Esophagus squamous epithelium (tissue), 5 donors: ENCODE measurements at regions not wholly inside any gene's neighbourhood (a gene's known extent, or its start where the extent isn't known, plus 50 kb on each side); places are given as distances from the start of the nearest gene placed in this dataset.

Experiments used
- DNase-seq: peaks from one replicate; lab custom pipeline; 2025; lab: John Stamatoyannopoulos, UW
- H3K27ac ChIP-seq, 4 donors: fragments of 200-600 bp; sonication (generic); one replicate each; pipeline ENCODE4 v1.5.1; 2016 to 2019; ENCODE audit warnings: mild to moderate bottlenecking in 1 of 4
- H3K27me3 ChIP-seq, 4 donors: fragments of 200-600 bp; sonication (generic); 1 replicate in 3 of 4; 2 replicates in 1 of 4; pipeline versions ENCODE4 v1.5.1 to v1.6.0; 2017 to 2021; ENCODE audit warnings: antibody characterized with exemption in 1 of 4
- H3K36me3 ChIP-seq, 3 donors: fragments of 200-600 bp; sonication (generic); one replicate each; pipeline ENCODE4 v1.5.1; 2016 to 2019
- H3K4me1 ChIP-seq, 3 donors: fragments of 200-600 bp; sonication (generic); one replicate each; pipeline ENCODE4 v1.5.1; 2017 to 2019
- H3K4me3 ChIP-seq, 4 donors: fragments of 200-600 bp; sonication (generic); 1 replicate in 3 of 4; 2 replicates in 1 of 4; pipeline ENCODE4 v1.5.1; 2016 to 2019; ENCODE audit warnings: mild to moderate bottlenecking in 2 of 4, moderate library complexity in 1 of 4
- H3K9me3 ChIP-seq, 3 donors: fragments of 200-600 bp; sonication (generic); one replicate each; pipeline ENCODE4 v1.5.1; 2016 to 2019
- POLR2A ChIP-seq, 4 donors: fragments of 450-650 bp; IDR thresholded peaks; one replicate each; pipeline ENCODE4 v1.6.1; 2017; ENCODE audit warnings: antibody characterized with exemption in 4 of 4, mild to moderate bottlenecking in 4 of 4, moderate library complexity in 3 of 4
- WGBS, 2 donors: methylation state at CpG; one replicate each; pipeline ENCODE4 v1.1.5; 2018; 5-methylcytosine and 5-hydroxymethylcytosine counted together
- intact Hi-C: fragments of 100-400 bp; cut with DNase I; formaldehyde crosslinking; loops from one replicate; pipeline ENCODE4 v1.15.0; 2022
- TF ChIP-seq, protein P1 (sequence below), 6 experiments: fragments of 450-650 bp in 4 of 6; fragments of 200-600 bp in 2 of 6; sonication (generic) in 2 of 6; IDR thresholded peaks; one replicate each; pipeline ENCODE4 v1.5.1; 2016 to 2019; ENCODE audit warnings: antibody characterized with exemption in 6 of 6, mild to moderate bottlenecking in 4 of 6, moderate library complexity in 4 of 6
- donor health status: DM: yes; HTN: yes; CAD: no.

DNA sequence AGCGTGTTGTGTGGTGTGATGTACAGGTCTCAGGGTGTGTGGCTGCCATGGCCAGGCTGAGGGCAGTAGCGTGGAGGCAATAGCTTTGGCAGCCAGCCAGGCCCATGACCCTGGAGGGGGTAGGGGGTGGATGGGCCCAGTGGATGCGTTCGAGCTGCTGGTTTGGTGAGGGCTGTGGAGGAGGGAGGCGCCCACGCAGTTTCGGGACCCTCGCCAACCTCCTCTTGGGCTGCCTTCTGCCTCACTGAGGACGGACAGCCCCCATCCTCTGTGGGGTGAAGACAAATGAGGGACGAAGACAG lies 238.6 kb upstream of the GSE1 start:
- Histone ChIP-seq H3K9me3 (no peaks in the 10 kb centered on the region), H3K36me3 (no peaks in the 10 kb centered on the region), H3K27me3 (peaks cover 0 to 4% (median 0%) of the 10 kb centered on the region in 4 donors), H3K4me3 (no peak overlapping the region), H3K27ac (no peak overlapping the region), H3K4me1 (peaks cover 40 to 100% (median 48%) of the 10 kb centered on the region in 3 donors)
- WGBS, 2 donors = 49 to 100% methylated on average over 3 to 7 of the region's 10 CpGs
- DNase-seq = no peak
- intact Hi-C loops = no loop called here
- TF ChIP-seq, protein P1, sequence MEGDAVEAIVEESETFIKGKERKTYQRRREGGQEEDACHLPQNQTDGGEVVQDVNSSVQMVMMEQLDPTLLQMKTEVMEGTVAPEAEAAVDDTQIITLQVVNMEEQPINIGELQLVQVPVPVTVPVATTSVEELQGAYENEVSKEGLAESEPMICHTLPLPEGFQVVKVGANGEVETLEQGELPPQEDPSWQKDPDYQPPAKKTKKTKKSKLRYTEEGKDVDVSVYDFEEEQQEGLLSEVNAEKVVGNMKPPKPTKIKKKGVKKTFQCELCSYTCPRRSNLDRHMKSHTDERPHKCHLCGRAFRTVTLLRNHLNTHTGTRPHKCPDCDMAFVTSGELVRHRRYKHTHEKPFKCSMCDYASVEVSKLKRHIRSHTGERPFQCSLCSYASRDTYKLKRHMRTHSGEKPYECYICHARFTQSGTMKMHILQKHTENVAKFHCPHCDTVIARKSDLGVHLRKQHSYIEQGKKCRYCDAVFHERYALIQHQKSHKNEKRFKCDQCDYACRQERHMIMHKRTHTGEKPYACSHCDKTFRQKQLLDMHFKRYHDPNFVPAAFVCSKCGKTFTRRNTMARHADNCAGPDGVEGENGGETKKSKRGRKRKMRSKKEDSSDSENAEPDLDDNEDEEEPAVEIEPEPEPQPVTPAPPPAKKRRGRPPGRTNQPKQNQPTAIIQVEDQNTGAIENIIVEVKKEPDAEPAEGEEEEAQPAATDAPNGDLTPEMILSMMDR (IDR thresholded peaks at IDR 0.05) = no peak
- TF ChIP-seq POLR2A (IDR thresholded peaks at IDR 0.05) = no peak

DNA sequence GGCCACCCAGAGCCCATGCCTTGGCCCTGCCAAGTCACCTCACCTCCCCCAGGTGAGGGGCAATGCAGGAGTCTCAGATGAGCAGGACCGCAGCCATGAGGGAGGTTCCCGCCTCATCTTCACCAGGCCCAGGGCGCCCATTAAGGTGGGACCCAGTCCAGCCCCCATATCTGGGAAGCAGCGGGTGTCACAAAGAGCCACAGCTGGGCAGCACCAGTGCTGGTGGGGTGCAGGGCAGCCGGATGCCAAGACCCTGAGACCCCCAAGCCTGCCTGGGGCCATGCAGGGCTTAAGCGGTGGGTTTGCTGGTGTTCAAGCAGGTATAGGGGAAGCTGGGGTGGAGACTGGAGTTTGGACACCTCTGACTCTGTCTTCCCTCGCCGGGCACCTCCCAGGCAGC lies 237.8 kb upstream of the GSE1 start:
- H3K4me3 ChIP-seq = no peak overlapping the region
- no peak for DNase-seq
- H3K36me3 ChIP-seq = no peaks in the 10 kb centered on the region
- no peaks in the 10 kb centered on the region for H3K9me3 ChIP-seq
- peak overlapping the region in 2 of 4 donors; percentile 42 to 75 for H3K27ac ChIP-seq
- H3K4me1 ChIP-seq = peaks cover 37 to 100% (median 41%) of the 10 kb centered on the region in 3 donors
- peaks cover 0 to 4% (median 0%) of the 10 kb centered on the region in 4 donors for H3K27me3 ChIP-seq
- WGBS, 2 donors = 40% methylated on average over 1 of the region's 8 CpGs; no CpG with 5 or more reads in 1 of the 2 donors
- TF ChIP-seq POLR2A (IDR thresholded peaks at IDR 0.05) = no peak
- TF ChIP-seq, protein P1 (IDR thresholded peaks at IDR 0.05) = no peak
- intact Hi-C loops = no loop called here

DNA sequence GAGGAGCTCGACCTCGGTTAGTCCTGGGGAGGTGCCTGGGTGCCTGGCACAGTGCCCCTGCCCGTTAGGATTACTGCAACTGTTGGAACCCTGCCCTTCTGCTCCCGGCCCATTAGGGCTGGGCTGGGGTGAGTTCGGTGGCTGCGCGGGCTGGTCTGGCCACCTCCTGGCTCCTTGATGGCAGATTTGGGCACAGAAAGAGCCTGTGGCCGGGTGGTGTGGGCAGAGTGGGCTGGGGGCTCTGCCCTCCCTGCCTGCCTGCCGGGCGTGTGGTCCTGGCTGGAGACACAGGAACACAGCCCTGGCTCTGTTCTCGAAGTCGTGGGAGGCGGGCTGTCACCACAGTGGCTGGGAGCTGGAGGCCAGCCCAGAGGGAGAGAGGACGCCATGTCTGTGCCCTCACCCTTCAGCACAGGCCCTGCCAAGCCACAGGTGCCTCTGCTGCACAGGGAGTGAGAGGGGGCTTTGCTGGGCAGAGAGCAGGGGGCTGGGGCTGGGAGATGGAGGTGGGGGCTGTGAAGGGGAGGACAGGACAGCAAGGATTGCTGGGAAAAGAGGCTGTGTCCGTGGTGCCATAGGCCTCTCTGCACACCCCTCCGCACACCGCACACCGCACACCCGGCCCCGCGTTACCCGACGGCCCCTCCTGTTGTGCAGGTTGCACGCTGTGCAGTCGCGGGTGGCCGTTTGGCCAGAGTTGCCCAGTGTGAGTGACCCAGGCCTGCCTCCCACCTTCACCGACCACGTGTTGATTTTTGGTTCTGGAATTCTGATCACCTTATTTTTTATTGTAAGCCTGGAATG lies 236.6 kb upstream of the GSE1 start:
- no peak for TF ChIP-seq POLR2A (IDR thresholded peaks at IDR 0.05)
- TF ChIP-seq, protein P1 (IDR thresholded peaks at IDR 0.05) = no peak
- H3K36me3 ChIP-seq = no peaks in the 10 kb centered on the region
- H3K4me3 ChIP-seq = peak overlapping the region in 1 of 4 donors; percentile 29
- intact Hi-C loops = no loop called here
- WGBS, 2 donors = 81 to 87% methylated on average over 14 to 17 of the region's 29 CpGs
- H3K27ac ChIP-seq = peak overlapping the region; percentile 42 to 75 (median 63)
- H3K9me3 ChIP-seq = no peaks in the 10 kb centered on the region
- H3K4me1 ChIP-seq = peaks cover 25 to 91% (median 37%) of the 10 kb centered on the region in 3 donors
- H3K27me3 ChIP-seq = peaks cover 0 to 4% (median 0%) of the 10 kb centered on the region in 4 donors
- no peak for DNase-seq

DNA sequence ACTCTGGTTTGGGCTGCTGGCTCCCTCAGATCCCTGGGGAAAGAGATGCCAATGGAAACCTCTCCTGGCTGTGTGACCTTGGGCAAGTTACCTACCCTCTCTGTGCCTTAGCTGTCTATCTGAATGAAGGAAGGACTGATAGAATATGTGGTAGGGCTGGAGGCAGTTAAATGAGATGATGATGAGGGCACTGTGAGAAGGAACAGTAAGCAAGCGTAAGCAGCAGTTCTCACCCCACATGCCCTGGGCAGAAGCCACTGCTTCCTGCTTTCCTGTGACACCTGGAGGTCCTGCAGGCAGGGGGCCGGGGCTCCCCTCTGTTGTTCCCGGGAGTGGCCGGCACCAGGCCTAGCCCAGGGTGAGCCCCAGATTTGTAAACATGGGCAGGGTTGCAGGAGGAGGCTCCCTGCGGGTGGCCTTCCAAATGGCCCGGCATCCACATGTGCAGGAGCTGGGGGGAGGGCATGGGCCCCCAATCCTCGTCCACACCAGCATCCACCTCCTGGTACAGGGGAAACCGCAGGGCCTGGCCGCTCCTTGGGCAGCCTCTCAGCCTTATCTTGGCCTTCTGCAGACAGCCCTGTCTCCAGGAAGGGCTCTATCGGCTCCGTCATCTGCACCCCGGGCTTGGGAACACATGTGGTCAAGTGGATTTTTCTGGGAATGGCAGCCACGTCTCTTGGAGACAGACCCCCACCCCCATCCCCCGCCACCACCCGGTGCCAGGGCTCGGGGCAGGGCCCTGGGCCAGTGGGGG lies 235.6 kb upstream of the GSE1 start:
- H3K27ac ChIP-seq = no peak overlapping the region
- TF ChIP-seq POLR2A (IDR thresholded peaks at IDR 0.05) = no peak
- TF ChIP-seq, protein P1 (IDR thresholded peaks at IDR 0.05) = no peak
- H3K9me3 ChIP-seq = no peaks in the 10 kb centered on the region
- intact Hi-C loops = no loop called here
- no peak overlapping the region for H3K4me3 ChIP-seq
- DNase-seq = no peak
- H3K27me3 ChIP-seq = peaks cover 0 to 4% (median 0%) of the 10 kb centered on the region in 4 donors
- H3K36me3 ChIP-seq = no peaks in the 10 kb centered on the region
- peaks cover 22 to 91% (median 42%) of the 10 kb centered on the region in 3 donors for H3K4me1 ChIP-seq
- WGBS, 2 donors = 36 to 65% methylated on average over 6 to 8 of the region's 16 CpGs
